T-cell (primary cell): ENCODE measurements at regions not wholly inside any gene's neighbourhood (a gene's known extent, or its start where the extent isn't known, plus 50 kb on each side); places are given as distances from the start of the nearest gene placed in this dataset.

Experiments
- ATAC-seq, 4 experiments: fragments of 200-7000 bp in 3 of 4; fragments of 150-1000 bp in 1 of 4; cut with Tn5 transposase; replicated peaks in 1 of 4; 1 replicate in 3 of 4; 2 replicates in 1 of 4; pipeline ENCODE4 v1.10.0; 2021; ENCODE audit warnings: moderate library complexity in 3 of 4, mild to moderate bottlenecking in 2 of 4, moderate number of reproducible peaks in 1 of 4
- CTCF ChIA-PET, 2 donors: fragments of 300-600 bp; sonication (Branson Sonifier 250); formaldehyde crosslinking; loops; one replicate each; lab custom pipeline; 2022; ENCODE audit warnings: antibody characterized with exemption in 2 of 2; lab: Charles Lee
- POLR2A ChIA-PET, 2 donors: fragments of 300-600 bp; sonication (Branson Sonifier 250); formaldehyde crosslinking; loops; one replicate each; lab custom pipeline; 2022; ENCODE audit warnings: antibody characterized with exemption in 2 of 2; lab: Charles Lee
- DNase-seq, 35 experiments: peaks; one replicate each; pipeline versions ENCODE4 v3.0.0 to v3.0.0-alpha.2; 2013 to 2023
- H3K27ac ChIP-seq: one replicate; pipeline ENCODE4 v1.5.1; 2013; ENCODE audit warnings: low read length
- H3K27me3 ChIP-seq, 2 experiments: replicated peaks in 1 of 2; 1 replicate in 1 of 2; 2 replicates in 1 of 2; pipeline versions ENCODE4 v1.6.1 to v1.7.0; 2013; ENCODE audit warnings: low read length in 1 of 2, mixed read lengths in 1 of 2; ENCODE audit not compliant: control insufficient read depth in 2 of 2, insufficient read depth in 2 of 2; ENCODE audit errors: extremely low read depth in 1 of 2
- H3K36me3 ChIP-seq, 2 donors: 1 replicate in 1 of 2; 2 replicates in 1 of 2; pipeline versions ENCODE4 v1.6.1 to v1.7.0; 2013; ENCODE audit warnings: low read length in 1 of 2; ENCODE audit not compliant: control insufficient read depth in 2 of 2, insufficient read depth in 1 of 2; ENCODE audit errors: extremely low read depth in 1 of 2
- H3K4me1 ChIP-seq, 2 experiments: 1 replicate in 1 of 2; 2 replicates in 1 of 2; pipeline versions ENCODE4 v1.6.1 to v1.7.0; 2013; ENCODE audit warnings: low read length in 2 of 2, mixed read lengths in 1 of 2; ENCODE audit not compliant: insufficient read depth in 2 of 2, control insufficient read depth in 1 of 2; ENCODE audit errors: extremely low read depth in 1 of 2
- H3K4me3 ChIP-seq, 2 donors: 1 replicate in 1 of 2; 2 replicates in 1 of 2; pipeline versions ENCODE4 v1.5.1 to v1.7.0; 2013; ENCODE audit warnings: mild to moderate bottlenecking in 2 of 2, low read length in 1 of 2, moderate library complexity in 1 of 2; ENCODE audit not compliant: control insufficient read depth in 1 of 2; ENCODE audit errors: extremely low read depth in 1 of 2
- H3K9me3 ChIP-seq: 2 replicates; pipeline ENCODE4 v1.7.0; 2013
- H3K27ac Mint-ChIP-seq, 2 donors: one replicate each; pipeline ENCODE4 v1.8.0; 2020 to 2021; ENCODE audit warnings: mild to moderate bottlenecking in 2 of 2, mixed read lengths in 2 of 2
- H3K27me3 Mint-ChIP-seq, 2 donors: one replicate each; pipeline ENCODE4 v1.8.0; 2021 to 2022; ENCODE audit warnings: mixed read lengths in 2 of 2
- H3K36me3 Mint-ChIP-seq: one replicate; pipeline ENCODE4 v1.8.0; 2021; ENCODE audit warnings: mixed read lengths
- H3K4me1 Mint-ChIP-seq, 3 donors: one replicate each; pipeline ENCODE4 v1.8.0; 2020 to 2022; ENCODE audit warnings: mixed read lengths in 3 of 3, mild to moderate bottlenecking in 1 of 3
- H3K4me3 Mint-ChIP-seq, 3 donors: one replicate each; pipeline ENCODE4 v1.8.0; 2020 to 2022; ENCODE audit warnings: mild to moderate bottlenecking in 3 of 3, mixed read lengths in 3 of 3, moderate library complexity in 3 of 3
- H3K9me3 Mint-ChIP-seq, 3 donors: one replicate each; pipeline ENCODE4 v1.8.0; 2020 to 2022; ENCODE audit warnings: mixed read lengths in 3 of 3
- WGBS: methylation state at CpG from one replicate; pipeline ENCODE4 v1.1.5; 2013; ENCODE audit warnings: missing lambda C conversion rate; ENCODE audit not compliant: insufficient coverage; 5-methylcytosine and 5-hydroxymethylcytosine counted together

- H3K27ac Mint-ChIP-seq = no peak overlapping the region
Measured at GRCh38 chr13:80250213-80250810, 90.6 kb downstream of the SPRY2 start.

GRCh38 chr13:80249516-80250212 is 91.3 kb downstream of the SPRY2 start:
- H3K27ac ChIP-seq = no peak overlapping the region
- ChIA-PET CTCF (interaction anchor here in 1 of 2 donors (0.6 kb wide), 1 partner anchor 21 kb away, joined by 3 read pairs; no protein-coding TSS in a partner anchor), POLR2A (no interaction called here)
- H3K4me3 Mint-ChIP-seq = no peak overlapping the region
- no peaks in the 10 kb centered on the region for H3K9me3 ChIP-seq
- no peak overlapping the region for H3K27ac Mint-ChIP-seq
- DNase-seq = no peak
- H3K4me1 ChIP-seq = no peaks in the 10 kb centered on the region
- no CpG with 5 or more reads among the region's 1 CpG for WGBS
- no peak for ATAC-seq
- no peaks in the 10 kb centered on the region for H3K27me3 ChIP-seq
- H3K36me3 ChIP-seq = no peaks in the 10 kb centered on the region
- no peaks in the 10 kb centered on the region for H3K36me3 Mint-ChIP-seq
- no peaks in the 10 kb centered on the region for H3K27me3 Mint-ChIP-seq
- peaks cover 0 to 3% (median 0%) of the 10 kb centered on the region in 3 donors for H3K9me3 Mint-ChIP-seq
- no peaks in the 10 kb centered on the region for H3K4me1 Mint-ChIP-seq
- no peak overlapping the region for H3K4me3 ChIP-seq

More at GRCh38 chr13:80250213-80250810, 90.6 kb downstream of the SPRY2 start:
- ChIA-PET CTCF (no interaction called here), POLR2A (no interaction called here)
- Mint-ChIP-seq H3K27me3 (no peaks in the 10 kb centered on the region), H3K4me1 (no peaks in the 10 kb centered on the region), H3K4me3 (no peak overlapping the region), H3K36me3 (no peaks in the 10 kb centered on the region), H3K9me3 (peaks cover 0 to 3% (median 0%) of the 10 kb centered on the region in 3 donors)
- H3K27ac ChIP-seq = no peak overlapping the region
- no peaks in the 10 kb centered on the region for H3K9me3 ChIP-seq
- H3K36me3 ChIP-seq = no peaks in the 10 kb centered on the region
- no peak overlapping the region for H3K4me3 ChIP-seq
- ATAC-seq (no peak), DNase-seq (no peak)
- no peaks in the 10 kb centered on the region for H3K4me1 ChIP-seq
- H3K27me3 ChIP-seq = no peaks in the 10 kb centered on the region
- 60% methylated on average over 1 of the region's 7 CpGs for WGBS

DNA sequence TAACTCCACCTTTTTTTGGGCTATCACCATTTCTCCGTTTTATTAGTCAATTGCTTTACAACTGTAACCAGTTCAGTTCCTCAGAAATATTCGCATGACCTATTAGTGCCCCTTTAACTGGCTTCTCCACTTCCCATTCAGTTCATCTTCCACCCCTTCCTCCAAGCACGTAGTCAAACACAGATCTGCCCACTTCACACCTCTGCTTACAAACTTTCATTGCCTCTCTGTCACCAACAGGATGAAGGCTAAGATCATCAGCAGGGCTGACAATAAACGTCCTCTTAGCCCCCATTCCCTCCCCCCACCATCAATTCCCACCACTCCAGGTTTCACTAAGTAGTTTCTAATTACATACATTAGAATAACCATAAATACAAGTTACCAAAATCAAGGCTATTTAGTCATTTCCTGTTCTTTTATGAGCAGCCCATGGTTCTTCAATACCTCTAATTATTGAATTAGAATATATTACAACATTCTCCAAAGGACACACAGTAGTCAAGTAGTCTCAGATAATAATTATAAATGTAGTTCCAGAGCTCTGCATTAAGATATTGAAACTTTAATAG is 95.7 kb downstream of the SPRY2 start:
- H3K4me3 ChIP-seq = no peak overlapping the region
- Mint-ChIP-seq H3K36me3 (no peaks in the 10 kb centered on the region), H3K4me1 (no peaks in the 10 kb centered on the region), H3K4me3 (no peak overlapping the region), H3K27me3 (no peaks in the 10 kb centered on the region), H3K27ac (no peak overlapping the region), H3K9me3 (no peaks in the 10 kb centered on the region)
- ATAC-seq (no peak), DNase-seq (no peak)
- CTCF ChIA-PET = no interaction called here
- H3K9me3 ChIP-seq = no peaks in the 10 kb centered on the region
- no peaks in the 10 kb centered on the region for H3K4me1 ChIP-seq
- no peaks in the 10 kb centered on the region for H3K27me3 ChIP-seq
- POLR2A ChIA-PET = no interaction called here
- 58% methylated on average over 4 of the region's 4 CpGs for WGBS
- no peak overlapping the region for H3K27ac ChIP-seq
- no peaks in the 10 kb centered on the region for H3K36me3 ChIP-seq

DNA sequence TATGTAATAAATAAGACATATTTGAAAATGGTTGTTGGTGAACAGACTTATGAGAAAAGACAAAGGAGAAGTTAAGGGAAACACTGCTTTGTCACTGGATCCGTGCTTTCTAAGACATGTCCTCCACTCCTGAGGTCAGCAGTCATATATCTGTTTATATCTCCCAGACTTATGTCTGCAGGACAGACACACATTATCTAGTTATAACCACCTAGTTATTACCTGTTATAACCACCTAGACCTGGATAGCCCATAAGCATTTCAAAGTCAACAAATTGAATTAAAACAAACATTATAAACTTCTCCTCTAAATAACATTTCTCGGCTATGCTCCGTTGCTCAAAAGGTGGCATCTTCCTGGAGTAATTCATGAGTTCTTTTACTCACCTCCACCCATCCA is 96.4 kb downstream of the SPRY2 start:
- no peak for DNase-seq
- no peak overlapping the region for H3K4me3 Mint-ChIP-seq
- no peak for ATAC-seq
- Histone ChIP-seq H3K9me3 (no peaks in the 10 kb centered on the region), H3K4me1 (no peaks in the 10 kb centered on the region), H3K36me3 (no peaks in the 10 kb centered on the region), H3K4me3 (no peak overlapping the region), H3K27me3 (no peaks in the 10 kb centered on the region), H3K27ac (no peak overlapping the region)
- H3K36me3 Mint-ChIP-seq = no peaks in the 10 kb centered on the region
- no peak overlapping the region for H3K27ac Mint-ChIP-seq
- no peaks in the 10 kb centered on the region for H3K9me3 Mint-ChIP-seq
- WGBS = no CpG with 5 or more reads among the region's 3 CpGs
- no peaks in the 10 kb centered on the region for H3K27me3 Mint-ChIP-seq
- no peaks in the 10 kb centered on the region for H3K4me1 Mint-ChIP-seq
- ChIA-PET POLR2A (no interaction called here), CTCF (no interaction called here)

GRCh38 chr13:80242728-80243427 is 98.0 kb downstream of the SPRY2 start:
- Mint-ChIP-seq H3K27me3 (peaks cover 0 to 3% of the 10 kb centered on the region in 2 donors), H3K36me3 (no peaks in the 10 kb centered on the region), H3K27ac (no peak overlapping the region), H3K4me1 (no peaks in the 10 kb centered on the region), H3K4me3 (no peak overlapping the region), H3K9me3 (no peaks in the 10 kb centered on the region)
- no peak overlapping the region for H3K27ac ChIP-seq
- H3K9me3 ChIP-seq = no peaks in the 10 kb centered on the region
- POLR2A ChIA-PET = no interaction called here
- no peak for ATAC-seq
- H3K36me3 ChIP-seq = no peaks in the 10 kb centered on the region
- H3K27me3 ChIP-seq = no peaks in the 10 kb centered on the region
- H3K4me3 ChIP-seq = no peak overlapping the region
- no peak for DNase-seq
- no peaks in the 10 kb centered on the region for H3K4me1 ChIP-seq
- CTCF ChIA-PET = no interaction called here

GRCh38 chr13:80239571-80240255 is 101.2 kb downstream of the SPRY2 start:
- no peaks in the 10 kb centered on the region for H3K4me1 ChIP-seq
- no peaks in the 10 kb centered on the region for H3K27me3 ChIP-seq
- Mint-ChIP-seq H3K4me3 (no peak overlapping the region), H3K36me3 (no peaks in the 10 kb centered on the region), H3K9me3 (no peaks in the 10 kb centered on the region), H3K27me3 (peaks cover 0 to 3% of the 10 kb centered on the region in 2 donors), H3K27ac (no peak overlapping the region), H3K4me1 (no peaks in the 10 kb centered on the region)
- H3K4me3 ChIP-seq = no peak overlapping the region
- ChIA-PET POLR2A (no interaction called here), CTCF (no interaction called here)
- H3K27ac ChIP-seq = no peak overlapping the region
- H3K9me3 ChIP-seq = no peaks in the 10 kb centered on the region
- DNase-seq (no peak), ATAC-seq (no peak)
- no CpG with 5 or more reads among the region's 3 CpGs for WGBS
- no peaks in the 10 kb centered on the region for H3K36me3 ChIP-seq
